Neural progenitor cell (in vitro differentiated cells): ENCODE measurements at regions not wholly inside any gene's neighbourhood (a gene's known extent, or its start where the extent isn't known, plus 50 kb on each side); places are given as distances from the start of the nearest gene placed in this dataset.
A peak's percentile ranks its signal among the peaks of the same experiment; 100 is the strongest.

Experiments used
- DNase-seq: peaks from one replicate; pipeline ENCODE4 v3.0.0-alpha.2; 2016; ENCODE audit warnings: low spot score
- H2AFZ ChIP-seq: fragments of 200-600 bp; sonication (generic); replicated peaks from 2 replicates; pipeline ENCODE4 v1.6.1; 2016; ENCODE audit warnings: antibody characterized with exemption
- H3F3A ChIP-seq: fragments of 200-600 bp; sonication (generic); 2 replicates; pipeline ENCODE4 v1.6.1; 2016; ENCODE audit warnings: antibody characterized with exemption, low read depth
- H3K27ac ChIP-seq: fragments of 200-600 bp; sonication (generic); 2 replicates; pipeline ENCODE4 v1.5.1; 2016; ENCODE audit warnings: mild to moderate bottlenecking
- H3K27me3 ChIP-seq: fragments of 200-600 bp; sonication (generic); 2 replicates; pipeline ENCODE4 v1.6.1; 2016; ENCODE audit warnings: mild to moderate bottlenecking, moderate library complexity
- H3K36me3 ChIP-seq: fragments of 200-600 bp; sonication (generic); 2 replicates; pipeline ENCODE4 v1.5.1; 2016
- H3K4me1 ChIP-seq: fragments of 200-600 bp; sonication (generic); 2 replicates; pipeline ENCODE4 v1.6.1; 2016; ENCODE audit warnings: mixed run types
- H3K4me2 ChIP-seq: fragments of 200-600 bp; sonication (generic); 2 replicates; pipeline ENCODE4 v1.6.1; 2016
- H3K4me3 ChIP-seq: fragments of 200-600 bp; sonication (generic); 2 replicates; pipeline ENCODE4 v1.5.1; 2016
- H3K79me2 ChIP-seq: fragments of 200-600 bp; sonication (generic); 2 replicates; pipeline ENCODE4 v1.6.1; 2016; ENCODE audit warnings: low read depth
- H3K9ac ChIP-seq: fragments of 200-600 bp; sonication (generic); 2 replicates; pipeline ENCODE4 v1.6.1; 2016
- H3K9me3 ChIP-seq: fragments of 200-600 bp; sonication (generic); 2 replicates; pipeline ENCODE4 v1.5.1; 2016; ENCODE audit warnings: low read depth
- H4K20me1 ChIP-seq: fragments of 200-600 bp; sonication (generic); 2 replicates; pipeline ENCODE4 v1.6.1; 2016; ENCODE audit warnings: low read depth
- H3K27ac Mint-ChIP-seq: 3 replicates; pipeline ENCODE4 v1.8.0; 2021; ENCODE audit warnings: mixed read lengths
- H3K27me3 Mint-ChIP-seq: 2 replicates; pipeline ENCODE4 v1.8.0; 2022; ENCODE audit warnings: low read depth, mild to moderate bottlenecking, inconsistent platforms, moderate library complexity, mixed read lengths; ENCODE audit not compliant: insufficient read depth
- H3K36me3 Mint-ChIP-seq: 3 replicates; pipeline ENCODE4 v1.8.0; 2021; ENCODE audit warnings: mixed read lengths
- H3K4me1 Mint-ChIP-seq: 3 replicates; pipeline ENCODE4 v1.8.0; 2021; ENCODE audit warnings: mixed read lengths
- H3K4me3 Mint-ChIP-seq: 3 replicates; pipeline ENCODE4 v1.8.0; 2021; ENCODE audit warnings: mild to moderate bottlenecking, moderate library complexity, mixed read lengths
- H3K9me3 Mint-ChIP-seq: 3 replicates; pipeline ENCODE4 v1.8.0; 2020; ENCODE audit warnings: mixed read lengths
- CTCF ChIP-seq: fragments of 200-600 bp; sonication (generic); IDR thresholded peaks from 2 replicates; pipeline ENCODE4 v1.5.1; 2017; ENCODE audit warnings: antibody characterized with exemption, mild to moderate bottlenecking
- EZH2 ChIP-seq: fragments of 200-600 bp; sonication (generic); IDR thresholded peaks from 2 replicates; pipeline ENCODE4 v1.6.1; 2017; ENCODE audit warnings: antibody characterized with exemption, mild to moderate bottlenecking, moderate library complexity
- EZH2phosphoT487 ChIP-seq: fragments of 200-600 bp; sonication (generic); IDR thresholded peaks from 2 replicates; pipeline ENCODE4 v1.6.1; 2017; ENCODE audit warnings: antibody characterized with exemption

- H3K9me3 Mint-ChIP-seq = peaks cover 8% of the 10 kb centered on the region
- no peak overlapping the region for H3K27ac Mint-ChIP-seq
- no peak for DNase-seq
- H3K79me2 ChIP-seq = no peaks in the 10 kb centered on the region
- H3K4me2 ChIP-seq = no peak overlapping the region
- no peaks in the 10 kb centered on the region for H4K20me1 ChIP-seq
- H2AFZ ChIP-seq = no peak overlapping the region
- no peak overlapping the region for H3K4me3 ChIP-seq
- no peaks in the 10 kb centered on the region for H3K36me3 ChIP-seq
- peaks cover 7% of the 10 kb centered on the region for H3F3A ChIP-seq
- no peak for TF ChIP-seq EZH2phosphoT487
- TF ChIP-seq CTCF = no peak
- no peak for TF ChIP-seq EZH2
- H3K27me3 ChIP-seq = no peaks in the 10 kb centered on the region
- H3K27me3 Mint-ChIP-seq = no peaks in the 10 kb centered on the region
- H3K27ac ChIP-seq = no peak overlapping the region
- H3K9me3 ChIP-seq = no peaks in the 10 kb centered on the region
- peaks cover 32% of the 10 kb centered on the region for H3K4me1 Mint-ChIP-seq
- no peak overlapping the region for H3K9ac ChIP-seq
- no peak overlapping the region for H3K4me3 Mint-ChIP-seq
- H3K36me3 Mint-ChIP-seq = peaks cover 2% of the 10 kb centered on the region
- H3K4me1 ChIP-seq = peaks cover 11% of the 10 kb centered on the region
Observed at GRCh38 chr3:64939747-64940450, 252.1 kb upstream of the ADAMTS9 start.

- H3K79me2 ChIP-seq = no peaks in the 10 kb centered on the region
Observed at GRCh38 chr3:64939309-64939708, 251.5 kb upstream of the ADAMTS9 start.

GRCh38 chr3:64936556-64936955 is 248.8 kb upstream of the ADAMTS9 start:
- H3K27me3 ChIP-seq = no peaks in the 10 kb centered on the region
- H3K9me3 Mint-ChIP-seq = peaks cover 22% of the 10 kb centered on the region
- H3K9ac ChIP-seq = no peak overlapping the region
- no peaks in the 10 kb centered on the region for H3K4me1 ChIP-seq
- peaks cover 4% of the 10 kb centered on the region for H3K27me3 Mint-ChIP-seq
- H3K27ac ChIP-seq = no peak overlapping the region
- H3F3A ChIP-seq = no peaks in the 10 kb centered on the region
- H3K9me3 ChIP-seq = no peaks in the 10 kb centered on the region
- no peaks in the 10 kb centered on the region for H4K20me1 ChIP-seq
- no peak overlapping the region for H3K4me3 Mint-ChIP-seq
- no peak for DNase-seq
- peak overlapping the region; percentile 7 for H3K27ac Mint-ChIP-seq
- H3K4me2 ChIP-seq = no peak overlapping the region
- H3K4me1 Mint-ChIP-seq = peaks cover 17% of the 10 kb centered on the region
- no peak overlapping the region for H3K4me3 ChIP-seq
- no peak for TF ChIP-seq EZH2phosphoT487
- TF ChIP-seq CTCF = no peak
- no peak for TF ChIP-seq EZH2
- H3K36me3 Mint-ChIP-seq = peaks cover 11% of the 10 kb centered on the region
- H3K79me2 ChIP-seq = no peaks in the 10 kb centered on the region
- no peak overlapping the region for H2AFZ ChIP-seq
- H3K36me3 ChIP-seq = no peaks in the 10 kb centered on the region

More at GRCh38 chr3:64939309-64939708, 251.5 kb upstream of the ADAMTS9 start:
- Mint-ChIP-seq H3K9me3 (peaks cover 11% of the 10 kb centered on the region), H3K27me3 (no peaks in the 10 kb centered on the region), H3K4me3 (no peak overlapping the region), H3K4me1 (peaks cover 26% of the 10 kb centered on the region), H3K36me3 (peaks cover 4% of the 10 kb centered on the region), H3K27ac (no peak overlapping the region)
- Histone ChIP-seq H3K27ac (no peak overlapping the region), H3K4me3 (no peak overlapping the region), H3K36me3 (no peaks in the 10 kb centered on the region), H3K9ac (no peak overlapping the region), H2AFZ (no peak overlapping the region), H3K4me2 (no peak overlapping the region), H3K9me3 (no peaks in the 10 kb centered on the region), H4K20me1 (no peaks in the 10 kb centered on the region), H3K4me1 (peaks cover 6% of the 10 kb centered on the region), H3F3A (peaks cover 1% of the 10 kb centered on the region), H3K27me3 (no peaks in the 10 kb centered on the region)
- no peak for DNase-seq
- TF ChIP-seq EZH2 (no peak), EZH2phosphoT487 (no peak), CTCF (no peak)
